Adrenal gland (tissue), 9 donors: ENCODE measurements at regions not wholly inside any gene's neighbourhood (a gene's known extent, or its start where the extent isn't known, plus 50 kb on each side); places are given as distances from the start of the nearest gene placed in this dataset.
A peak's percentile ranks its signal among the peaks of the same experiment; 100 is the strongest.

Experiments
- DNase-seq, 7 donors: peaks; one replicate each; pipeline ENCODE4 v3.0.0-alpha.2; 2019 to 2020
- H3K27ac ChIP-seq, 5 donors: fragments of 200-600 bp; sonication (generic) in 4 of 5; 1 replicate in 3 of 5; 2 replicates in 2 of 5; pipeline versions ENCODE4 v1.5.1 to v1.8.0; 2016 to 2020; ENCODE audit warnings: mild to moderate bottlenecking in 1 of 5
- H3K27me3 ChIP-seq: fragments of 200-600 bp; 2 replicates; pipeline ENCODE4 v1.8.0; 2021
- H3K36me3 ChIP-seq, 2 donors: fragments of 200-600 bp; replicated peaks in 1 of 2; 1 replicate in 1 of 2; 2 replicates in 1 of 2; pipeline versions ENCODE4 v1.5.1 to v1.8.0; 2018 to 2022
- H3K4me1 ChIP-seq, 2 donors: fragments of 200-600 bp; replicated peaks in 1 of 2; 1 replicate in 1 of 2; 2 replicates in 1 of 2; pipeline versions ENCODE4 v1.5.1 to v1.8.0; 2018 to 2021
- H3K4me3 ChIP-seq, 4 donors: fragments of 200-600 bp; sonication (generic) in 3 of 4; one replicate each; pipeline ENCODE4 v1.5.1; 2016 to 2018
- H3K9me3 ChIP-seq, 3 donors: fragments of 200-600 bp; sonication (generic) in 1 of 3; replicated peaks in 1 of 3; 1 replicate in 2 of 3; 2 replicates in 1 of 3; pipeline versions ENCODE4 v1.5.1 to v1.8.0; 2016 to 2021
- POLR2A ChIP-seq, 2 donors: fragments of 450-650 bp; IDR thresholded peaks; one replicate each; pipeline ENCODE4 v1.6.1; 2017; ENCODE audit warnings: antibody characterized with exemption in 2 of 2, mild to moderate bottlenecking in 2 of 2, moderate library complexity in 1 of 2
- WGBS, 4 donors: extraction: QIAGEN DNeasy Blood & Tissue Kit in 2 of 4; methylation state at CpG; one replicate each; pipeline versions ENCODE4 v1.1.5 to v1.1.7; 2013 to 2017; 5-methylcytosine and 5-hydroxymethylcytosine counted together
- intact Hi-C, 2 donors: fragments of 100-400 bp; cut with DNase I; formaldehyde crosslinking; loops; one replicate each; pipeline versions ENCODE4 v1.14.1 to v1.15.0; 2022 to 2023
- TF ChIP-seq, protein P1 (sequence below), 6 experiments: fragments of 450-650 bp in 4 of 6; fragments of 200-600 bp in 2 of 6; sonication (generic) in 1 of 6; IDR thresholded peaks; 1 replicate in 5 of 6; 2 replicates in 1 of 6; pipeline versions ENCODE4 v1.5.1 to v1.8.0; 2016 to 2021; ENCODE audit warnings: antibody characterized with exemption in 6 of 6, mild to moderate bottlenecking in 2 of 6, moderate library complexity in 1 of 6
- donor health status: healthy with polysubstance abuse.
- donor health status: Bipolar disorder and iron deficiency.
- donor health status: DM: yes; HTN: yes; CAD: no.
- donor health status: DM: no; HTN: no; CAD: no.
- donor health status: DM: no; HTN: no; CAD: no.

DNA sequence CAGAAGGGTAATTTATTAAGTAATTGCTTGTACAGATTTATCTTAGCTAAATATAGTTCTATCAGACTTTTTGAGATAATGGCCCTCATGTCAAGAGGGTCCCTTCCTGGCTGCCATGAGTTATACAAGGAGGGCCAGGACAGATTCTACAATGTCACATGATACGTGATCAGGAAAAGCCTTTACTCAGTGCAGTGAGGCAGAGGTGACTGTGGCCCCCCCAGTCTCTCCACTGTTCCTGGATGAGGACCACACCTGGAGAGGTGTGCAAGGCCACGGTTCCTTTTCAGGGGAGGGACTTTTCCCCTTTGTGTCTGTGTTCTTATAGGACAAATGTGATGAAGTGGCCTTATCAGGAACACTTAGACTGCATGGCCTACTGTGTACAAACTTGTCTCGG is 54.3 kb upstream of the LRCH1 start:
- intact Hi-C loops = loop anchor here (5.0 to 10.0 kb wide), 2 partner anchors 49 to 216 kb away; no protein-coding TSS in a partner anchor

DNA sequence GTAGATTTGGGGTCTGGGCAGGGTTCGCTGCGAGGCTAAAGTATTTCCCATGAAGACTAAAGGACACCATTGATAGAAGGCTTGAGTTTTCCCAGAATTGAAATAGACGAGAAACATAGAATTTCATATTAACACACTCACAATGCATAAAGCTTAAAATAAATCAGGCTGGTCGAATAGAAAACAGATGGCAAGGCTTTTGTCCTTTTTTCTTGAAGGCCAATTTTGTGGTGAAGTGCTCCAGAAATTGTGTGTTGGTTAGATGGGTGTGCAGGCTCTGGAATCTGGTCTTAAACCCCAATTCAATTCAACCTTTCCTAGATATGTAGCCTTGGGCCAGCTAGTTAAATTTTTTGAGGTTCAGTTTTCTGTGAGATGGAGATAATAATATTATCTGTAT is 56.9 kb upstream of the LRCH1 start:
- intact Hi-C loops = loop anchor here (5.0 to 10.0 kb wide), 2 partner anchors 51 to 219 kb away; no protein-coding TSS in a partner anchor
- no peak overlapping the region for H3K27ac ChIP-seq
- H3K27me3 ChIP-seq = no peaks in the 10 kb centered on the region
- TF ChIP-seq, protein P1, sequence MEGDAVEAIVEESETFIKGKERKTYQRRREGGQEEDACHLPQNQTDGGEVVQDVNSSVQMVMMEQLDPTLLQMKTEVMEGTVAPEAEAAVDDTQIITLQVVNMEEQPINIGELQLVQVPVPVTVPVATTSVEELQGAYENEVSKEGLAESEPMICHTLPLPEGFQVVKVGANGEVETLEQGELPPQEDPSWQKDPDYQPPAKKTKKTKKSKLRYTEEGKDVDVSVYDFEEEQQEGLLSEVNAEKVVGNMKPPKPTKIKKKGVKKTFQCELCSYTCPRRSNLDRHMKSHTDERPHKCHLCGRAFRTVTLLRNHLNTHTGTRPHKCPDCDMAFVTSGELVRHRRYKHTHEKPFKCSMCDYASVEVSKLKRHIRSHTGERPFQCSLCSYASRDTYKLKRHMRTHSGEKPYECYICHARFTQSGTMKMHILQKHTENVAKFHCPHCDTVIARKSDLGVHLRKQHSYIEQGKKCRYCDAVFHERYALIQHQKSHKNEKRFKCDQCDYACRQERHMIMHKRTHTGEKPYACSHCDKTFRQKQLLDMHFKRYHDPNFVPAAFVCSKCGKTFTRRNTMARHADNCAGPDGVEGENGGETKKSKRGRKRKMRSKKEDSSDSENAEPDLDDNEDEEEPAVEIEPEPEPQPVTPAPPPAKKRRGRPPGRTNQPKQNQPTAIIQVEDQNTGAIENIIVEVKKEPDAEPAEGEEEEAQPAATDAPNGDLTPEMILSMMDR (IDR thresholded peaks at IDR 0.05) = no peak
- TF ChIP-seq POLR2A (IDR thresholded peaks at IDR 0.05) = no peak
- H3K9me3 ChIP-seq = no peaks in the 10 kb centered on the region
- no peak for DNase-seq
- no peaks in the 10 kb centered on the region for H3K36me3 ChIP-seq
- no peaks in the 10 kb centered on the region for H3K4me1 ChIP-seq
- WGBS, 4 donors = 72 to 80% (median 77%) methylated on average over 4 of the region's 4 CpGs
- H3K4me3 ChIP-seq = no peak overlapping the region

More for the DNA sequence above, 54.3 kb upstream of the LRCH1 start:
- Histone ChIP-seq H3K9me3 (no peaks in the 10 kb centered on the region), H3K4me3 (no peak overlapping the region), H3K4me1 (no peaks in the 10 kb centered on the region), H3K36me3 (no peaks in the 10 kb centered on the region), H3K27ac (no peak overlapping the region), H3K27me3 (no peaks in the 10 kb centered on the region)
- WGBS, 4 donors = 82 to 96% (median 89%) methylated on average over 3 of the region's 3 CpGs
- TF ChIP-seq POLR2A (IDR thresholded peaks at IDR 0.05) = no peak
- TF ChIP-seq, protein P1 (IDR thresholded peaks at IDR 0.05) = no peak
- no peak for DNase-seq

DNA sequence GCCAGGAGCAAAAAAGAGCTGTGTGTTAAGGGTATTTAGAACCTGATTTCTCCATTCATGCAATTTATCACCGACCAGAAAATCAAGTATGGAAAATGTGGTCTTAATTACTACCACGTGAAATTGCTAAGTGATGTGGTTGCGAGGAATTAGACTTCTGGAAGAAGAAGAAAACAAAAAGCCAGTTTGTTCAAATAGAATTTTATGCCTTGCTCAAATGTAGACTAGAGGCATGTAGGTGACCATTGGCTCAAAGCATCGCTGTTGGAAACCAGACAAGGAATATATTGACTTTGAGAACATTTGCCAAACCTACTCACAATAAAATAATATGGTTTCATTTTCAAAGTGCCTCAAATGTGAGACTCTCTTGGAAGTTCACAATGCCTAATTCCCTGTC is 57.3 kb upstream of the LRCH1 start:
- no peaks in the 10 kb centered on the region for H3K27me3 ChIP-seq
- no peaks in the 10 kb centered on the region for H3K36me3 ChIP-seq
- no peak for DNase-seq
- H3K27ac ChIP-seq = no peak overlapping the region
- 80 to 89% (median 84%) methylated on average over 4 of the region's 4 CpGs for WGBS, 4 donors
- TF ChIP-seq POLR2A (IDR thresholded peaks at IDR 0.05) = no peak
- H3K4me3 ChIP-seq = no peak overlapping the region
- intact Hi-C loops = loop anchor here (5.0 to 10.0 kb wide), 2 partner anchors 52 to 219 kb away; no protein-coding TSS in a partner anchor
- no peaks in the 10 kb centered on the region for H3K9me3 ChIP-seq
- H3K4me1 ChIP-seq = no peaks in the 10 kb centered on the region

DNA sequence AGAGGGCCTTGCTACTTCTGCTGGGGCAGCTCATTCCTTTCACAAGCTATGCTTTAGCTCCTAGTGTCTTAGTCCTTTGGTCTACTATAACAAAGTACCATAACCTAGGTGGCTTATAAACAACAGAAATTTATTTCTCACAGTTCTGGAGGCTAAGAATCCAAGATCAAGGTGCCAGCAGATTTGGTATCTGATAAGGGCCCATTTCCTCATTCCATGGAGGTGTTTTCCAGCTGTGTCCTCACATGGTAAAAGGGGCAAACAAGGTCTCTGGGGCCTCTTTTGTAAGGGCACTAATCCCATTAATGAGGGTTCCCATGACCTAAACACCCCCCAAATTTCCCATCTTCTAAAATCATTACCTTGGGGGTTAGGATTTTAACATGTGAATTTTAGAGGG is 57.9 kb upstream of the LRCH1 start:
- intact Hi-C loops = loop anchor here (5.0 to 10.0 kb wide), 2 partner anchors 52 to 220 kb away; no protein-coding TSS in a partner anchor
- Histone ChIP-seq H3K36me3 (no peaks in the 10 kb centered on the region), H3K9me3 (no peaks in the 10 kb centered on the region), H3K4me1 (no peaks in the 10 kb centered on the region), H3K4me3 (no peak overlapping the region), H3K27me3 (no peaks in the 10 kb centered on the region), H3K27ac (no peak overlapping the region)
- DNase-seq = no peak
- TF ChIP-seq POLR2A (IDR thresholded peaks at IDR 0.05) = no peak
- TF ChIP-seq, protein P1 (IDR thresholded peaks at IDR 0.05) = no peak

DNA sequence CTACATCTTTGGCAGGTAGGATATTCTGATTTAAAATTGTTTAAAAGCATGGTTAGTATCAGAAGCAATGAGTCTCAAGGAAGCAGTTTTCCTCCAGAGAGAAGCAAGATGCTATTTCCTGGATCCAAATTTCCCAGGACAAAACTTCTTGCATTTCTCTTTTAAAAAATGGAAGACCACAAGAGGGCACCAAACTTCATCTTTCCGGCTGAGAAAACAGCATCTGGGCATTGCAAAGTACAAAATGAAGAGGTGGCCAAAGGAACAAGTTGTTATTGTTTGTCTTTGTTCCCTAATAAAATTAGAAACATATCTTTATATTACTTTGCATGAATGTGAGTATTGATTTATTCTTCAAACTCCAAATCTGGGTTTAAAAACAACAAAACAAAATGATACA is 60.0 kb upstream of the LRCH1 start:
- no peak for TF ChIP-seq POLR2A (IDR thresholded peaks at IDR 0.05)
- TF ChIP-seq, protein P1 (IDR thresholded peaks at IDR 0.05) = peak; percentile 34 to 70 (median 56)
- no peaks in the 10 kb centered on the region for H3K4me1 ChIP-seq
- H3K36me3 ChIP-seq = no peaks in the 10 kb centered on the region
- no peaks in the 10 kb centered on the region for H3K9me3 ChIP-seq
- DNase-seq = peak in 1 of 7 donors; percentile 15
- H3K27ac ChIP-seq = no peak overlapping the region
- H3K4me3 ChIP-seq = no peak overlapping the region
- no peaks in the 10 kb centered on the region for H3K27me3 ChIP-seq
- 0 to 5% (median 1%) methylated on average over 1 of the region's 1 CpG for WGBS, 4 donors
- intact Hi-C loops = loop anchor here (5.0 to 10.0 kb wide), 2 partner anchors 222 to 229 kb away; no protein-coding TSS in a partner anchor
